ENCODE measurements at regions not wholly inside any gene's neighbourhood (a gene's known extent, or its start where the extent isn't known, plus 50 kb on each side); places are given as distances from the start of the nearest gene placed in this dataset.

DNA sequence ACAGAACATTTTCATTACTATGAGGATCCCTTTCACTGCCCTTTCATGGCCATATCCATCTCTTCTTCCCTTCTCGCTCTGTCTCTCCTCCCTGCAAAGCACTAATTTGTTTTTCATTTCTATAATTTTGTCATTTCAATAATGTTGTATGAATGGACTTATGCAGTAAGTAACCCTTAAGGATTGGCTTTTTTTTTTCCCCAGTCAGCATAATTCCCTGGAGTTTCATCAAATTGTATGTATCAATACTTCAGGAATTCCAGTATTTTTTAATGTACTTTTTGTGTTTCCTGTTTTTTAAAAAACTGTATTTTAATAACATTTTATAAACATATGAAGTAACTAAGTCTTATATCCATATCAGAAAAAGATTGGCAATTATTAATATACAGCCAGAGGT, 1016.0 kb upstream of the SEMA6D start:
- TF ChIP-seq CTCF (conservative IDR thresholded peaks at IDR 0.05; ENCODE audit: low read length) (no peak), EZH2phosphoT487 (IDR thresholded peaks at IDR 0.05; ENCODE audit: borderline replicate concordance, low read depth, low read length) (no peak)

Data from OCI-LY7 (cell line).